ENCODE measurements at regions not wholly inside any gene's neighbourhood (a gene's known extent, or its start where the extent isn't known, plus 50 kb on each side); places are given as distances from the start of the nearest gene placed in this dataset.
"Not testable (repeated sequence)": the region's sequence is repeated elsewhere in the genome, so short reads cannot be mapped to it uniquely, and the experiment has no call there.

DNA sequence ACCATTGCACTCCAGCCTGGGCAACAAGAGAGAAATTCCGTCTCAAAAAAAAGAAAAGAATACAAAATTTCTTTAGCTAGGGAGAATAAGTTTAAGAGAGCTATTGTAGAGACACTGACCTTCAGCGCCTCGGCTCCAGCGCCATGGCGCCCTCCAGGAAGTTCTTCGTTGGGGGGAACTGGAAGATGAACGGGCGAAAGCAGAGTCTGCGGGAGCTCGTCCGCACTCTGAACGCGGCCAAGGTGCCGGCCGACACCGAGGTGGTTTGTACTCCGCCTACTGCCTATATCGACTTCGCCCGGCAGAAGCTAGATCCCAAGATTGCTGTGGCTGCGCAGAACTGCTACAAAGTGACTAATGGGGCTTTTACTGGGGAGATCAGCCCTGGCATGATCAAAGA, 167.6 kb upstream of the ST6GALNAC5 start:
- not testable (repeated sequence) for H3K79me2 ChIP-seq (ENCODE audit: control insufficient read depth, insufficient read depth, low read length, poor library complexity); H4K8ac ChIP-seq (ENCODE audit: low read depth, low read length); H3K14ac ChIP-seq (ENCODE audit: low read length); H3K4ac ChIP-seq (ENCODE audit: low read depth, low read length); H3K4me2 ChIP-seq (ENCODE audit: low read length); H3K79me1 ChIP-seq (ENCODE audit: low read length); H2BK5ac ChIP-seq (ENCODE audit: low read depth, low read length, poor library complexity); H3K18ac ChIP-seq (ENCODE audit: low read length); H2AFZ ChIP-seq (ENCODE audit: insufficient read depth, low read length, poor library complexity); H3K9me3 ChIP-seq (ENCODE audit: insufficient read depth, low read depth, low read length); DNase-seq; H3K23ac ChIP-seq (ENCODE audit: low read length); H3K9ac ChIP-seq (ENCODE audit: low read length); H4K12ac ChIP-seq (ENCODE audit: low read depth, low read length); H2AK5ac ChIP-seq (ENCODE audit: low read length); H3K4me3 ChIP-seq (ENCODE audit: low read depth, low read length); H2BK12ac ChIP-seq (ENCODE audit: low read length); H2BK120ac ChIP-seq (ENCODE audit: insufficient read depth, low read length, poor library complexity); H4K91ac ChIP-seq (ENCODE audit: low read depth, low read length); H3K27ac ChIP-seq (ENCODE audit: low read depth, low read length); H3K27me3 ChIP-seq (ENCODE audit: insufficient read depth, low read length); H3K4me1 ChIP-seq (ENCODE audit: control insufficient read depth in 1 of 2, insufficient read depth in 2 of 2, low read length in 2 of 2); H3K36me3 ChIP-seq (ENCODE audit: control insufficient read depth in 1 of 2, insufficient read depth in 2 of 2, low read length in 2 of 2)
- WGBS (ENCODE audit: extremely low coverage, insufficient coverage, insufficient read length): no CpG with 5 or more reads among the region's 21 CpGs

- not testable (repeated sequence) for H4K8ac ChIP-seq (ENCODE audit: low read depth, low read length); H3K79me2 ChIP-seq (ENCODE audit: control insufficient read depth, insufficient read depth, low read length, poor library complexity); H3K4ac ChIP-seq (ENCODE audit: low read depth, low read length); H3K36me3 ChIP-seq (ENCODE audit: control insufficient read depth in 1 of 2, insufficient read depth in 2 of 2, low read length in 2 of 2); H3K18ac ChIP-seq (ENCODE audit: low read length); H2BK5ac ChIP-seq (ENCODE audit: low read depth, low read length, poor library complexity); H3K4me1 ChIP-seq (ENCODE audit: control insufficient read depth in 1 of 2, insufficient read depth in 2 of 2, low read length in 2 of 2); H3K14ac ChIP-seq (ENCODE audit: low read length); H4K91ac ChIP-seq (ENCODE audit: low read depth, low read length); H2AK5ac ChIP-seq (ENCODE audit: low read length); DNase-seq; H2BK120ac ChIP-seq (ENCODE audit: insufficient read depth, low read length, poor library complexity); H3K9ac ChIP-seq (ENCODE audit: low read length); H3K4me3 ChIP-seq (ENCODE audit: low read depth, low read length); H3K27ac ChIP-seq (ENCODE audit: low read depth, low read length); H4K12ac ChIP-seq (ENCODE audit: low read depth, low read length); H3K4me2 ChIP-seq (ENCODE audit: low read length); H2BK12ac ChIP-seq (ENCODE audit: low read length); H2AFZ ChIP-seq (ENCODE audit: insufficient read depth, low read length, poor library complexity); H3K9me3 ChIP-seq (ENCODE audit: insufficient read depth, low read depth, low read length); H3K27me3 ChIP-seq (ENCODE audit: insufficient read depth, low read length); H3K23ac ChIP-seq (ENCODE audit: low read length); H3K79me1 ChIP-seq (ENCODE audit: low read length)
- no CpG with 5 or more reads among the region's 12 CpGs for WGBS (ENCODE audit: extremely low coverage, insufficient coverage, insufficient read length)
Measured at GRCh38 chr1:76700200-76700599, 167.1 kb upstream of the ST6GALNAC5 start.

DNA sequence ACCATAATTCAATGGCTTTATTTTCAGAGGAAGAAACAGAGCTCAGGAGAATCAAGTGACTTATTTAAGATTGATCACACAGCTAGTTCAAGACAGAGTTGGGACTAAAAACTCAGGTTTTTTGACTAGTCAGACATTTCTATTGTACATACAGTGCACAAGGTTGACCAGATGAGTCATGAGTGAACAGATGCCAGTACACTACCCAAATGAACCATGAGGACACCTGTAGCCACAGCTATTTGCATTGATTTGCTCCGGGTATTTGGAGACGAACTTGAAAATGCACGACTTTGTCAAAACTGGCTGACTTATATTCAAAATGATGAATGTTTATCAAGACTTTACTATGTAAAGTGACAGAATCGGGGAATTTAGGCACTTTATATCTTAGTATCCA, 161.7 kb upstream of the ST6GALNAC5 start:
- WGBS (ENCODE audit: extremely low coverage, insufficient coverage, insufficient read length): no CpG with 5 or more reads among the region's 4 CpGs

DNA sequence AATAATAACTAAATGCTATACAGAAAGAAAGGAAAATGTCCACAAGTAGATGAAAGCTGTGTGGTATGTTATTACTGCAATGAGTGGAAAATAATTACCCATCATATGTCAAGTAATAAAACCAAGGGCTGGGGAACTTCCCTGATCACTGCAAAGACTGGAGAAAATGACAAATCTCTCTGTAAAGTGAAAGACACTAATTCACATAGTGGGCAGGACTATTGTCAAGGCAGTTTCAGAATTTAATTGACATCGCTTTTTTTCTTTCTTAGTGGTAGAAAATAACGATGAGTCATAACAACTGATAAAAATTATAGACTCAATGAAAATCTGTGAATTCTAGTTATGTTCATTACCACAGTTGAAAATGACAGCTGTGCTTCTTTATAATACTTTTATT, 153.7 kb upstream of the ST6GALNAC5 start:
- Histone ChIP-seq H3K4ac (ENCODE audit: low read depth, low read length) (no peak overlapping the region), H2BK12ac (ENCODE audit: low read length) (no peak overlapping the region), H3K4me1 (ENCODE audit: control insufficient read depth in 1 of 2, insufficient read depth in 2 of 2, low read length in 2 of 2) (no peaks in the 10 kb centered on the region), H4K8ac (ENCODE audit: low read depth, low read length) (no peak overlapping the region), H3K79me2 (ENCODE audit: control insufficient read depth, insufficient read depth, low read length, poor library complexity) (no peaks in the 10 kb centered on the region), H3K79me1 (ENCODE audit: low read length) (no peaks in the 10 kb centered on the region), H3K27me3 (ENCODE audit: insufficient read depth, low read length) (no peaks in the 10 kb centered on the region), H3K27ac (ENCODE audit: low read depth, low read length) (no peak overlapping the region), H4K91ac (ENCODE audit: low read depth, low read length) (no peak overlapping the region), H3K9me3 (ENCODE audit: insufficient read depth, low read depth, low read length) (no peaks in the 10 kb centered on the region), H3K18ac (ENCODE audit: low read length) (no peak overlapping the region), H2BK120ac (ENCODE audit: insufficient read depth, low read length, poor library complexity) (no peak overlapping the region), H2BK5ac (ENCODE audit: low read depth, low read length, poor library complexity) (no peak overlapping the region), H3K23ac (ENCODE audit: low read length) (no peak overlapping the region), H3K9ac (ENCODE audit: low read length) (no peak overlapping the region), H4K12ac (ENCODE audit: low read depth, low read length) (no peak overlapping the region), H3K4me3 (ENCODE audit: low read depth, low read length) (no peak overlapping the region), H2AK5ac (ENCODE audit: low read length) (no peak overlapping the region), H3K36me3 (ENCODE audit: control insufficient read depth in 1 of 2, insufficient read depth in 2 of 2, low read length in 2 of 2) (no peaks in the 10 kb centered on the region), H2AFZ (ENCODE audit: insufficient read depth, low read length, poor library complexity) (no peak overlapping the region), H3K14ac (ENCODE audit: low read length) (no peak overlapping the region), H3K4me2 (ENCODE audit: low read length) (no peak overlapping the region)
- DNase-seq: no peak
- WGBS (ENCODE audit: extremely low coverage, insufficient coverage, insufficient read length): no CpG with 5 or more reads among the region's 2 CpGs

More for the DNA sequence above, 161.7 kb upstream of the ST6GALNAC5 start:
- Histone ChIP-seq H3K27ac (ENCODE audit: low read depth, low read length) (no peak overlapping the region), H3K9me3 (ENCODE audit: insufficient read depth, low read depth, low read length) (no peaks in the 10 kb centered on the region), H3K4me3 (ENCODE audit: low read depth, low read length) (no peak overlapping the region), H3K9ac (ENCODE audit: low read length) (no peak overlapping the region), H4K8ac (ENCODE audit: low read depth, low read length) (no peak overlapping the region), H4K91ac (ENCODE audit: low read depth, low read length) (no peak overlapping the region), H3K79me2 (ENCODE audit: control insufficient read depth, insufficient read depth, low read length, poor library complexity) (no peaks in the 10 kb centered on the region), H3K36me3 (ENCODE audit: control insufficient read depth in 1 of 2, insufficient read depth in 2 of 2, low read length in 2 of 2) (no peaks in the 10 kb centered on the region), H2BK5ac (ENCODE audit: low read depth, low read length, poor library complexity) (no peak overlapping the region), H3K23ac (ENCODE audit: low read length) (no peak overlapping the region), H3K4me1 (ENCODE audit: control insufficient read depth in 1 of 2, insufficient read depth in 2 of 2, low read length in 2 of 2) (no peaks in the 10 kb centered on the region), H2BK120ac (ENCODE audit: insufficient read depth, low read length, poor library complexity) (no peak overlapping the region), H2AFZ (ENCODE audit: insufficient read depth, low read length, poor library complexity) (no peak overlapping the region), H4K12ac (ENCODE audit: low read depth, low read length) (no peak overlapping the region), H3K27me3 (ENCODE audit: insufficient read depth, low read length) (no peaks in the 10 kb centered on the region), H3K4ac (ENCODE audit: low read depth, low read length) (no peak overlapping the region), H2BK12ac (ENCODE audit: low read length) (no peak overlapping the region), H3K18ac (ENCODE audit: low read length) (no peak overlapping the region), H2AK5ac (ENCODE audit: low read length) (no peak overlapping the region), H3K14ac (ENCODE audit: low read length) (no peak overlapping the region), H3K4me2 (ENCODE audit: low read length) (no peak overlapping the region), H3K79me1 (ENCODE audit: low read length) (no peaks in the 10 kb centered on the region)
- no peak for DNase-seq

Data from trophoblast cell (in vitro differentiated cells and primary cell).